Gastroesophageal sphincter (tissue), 4 donors: ENCODE measurements at regions not wholly inside any gene's neighbourhood (a gene's known extent, or its start where the extent isn't known, plus 50 kb on each side); places are given as distances from the start of the nearest gene placed in this dataset.

Source experiments
- ATAC-seq: fragments of 150-250 bp; one replicate; pipeline ENCODE4 v1.9.1; 2016; ENCODE audit warnings: mild to moderate bottlenecking, moderate library complexity
- H3K27ac ChIP-seq, 4 donors: fragments of 200-600 bp; sonication (generic) in 3 of 4; 1 replicate in 3 of 4; 2 replicates in 1 of 4; pipeline ENCODE4 v1.5.1; 2016 to 2019
- H3K27me3 ChIP-seq: fragments of 200-600 bp; sonication (generic); one replicate; pipeline ENCODE4 v1.5.1; 2019
- H3K36me3 ChIP-seq, 2 donors: fragments of 200-600 bp; sonication (generic); one replicate each; pipeline ENCODE4 v1.5.1; 2019; ENCODE audit warnings: control low read depth in 1 of 2
- H3K4me1 ChIP-seq, 3 donors: fragments of 200-600 bp; sonication (generic); 1 replicate in 2 of 3; 2 replicates in 1 of 3; pipeline ENCODE4 v1.5.1; 2016 to 2019; ENCODE audit warnings: control low read depth in 2 of 3
- H3K4me3 ChIP-seq, 2 donors: fragments of 200-600 bp; sonication (generic); one replicate each; pipeline ENCODE4 v1.5.1; 2019; ENCODE audit warnings: mild to moderate bottlenecking in 1 of 2, moderate library complexity in 1 of 2
- H3K9me3 ChIP-seq, 3 donors: fragments of 200-600 bp; sonication (generic); one replicate each; pipeline ENCODE4 v1.5.1; 2017 to 2019; ENCODE audit warnings: control low read depth in 2 of 3
- EP300 ChIP-seq: sonication (generic); formaldehyde crosslinking; IDR thresholded peaks from one replicate; pipeline ENCODE4 v1.6.1; 2017; ENCODE audit warnings: antibody characterized with exemption, mild to moderate bottlenecking
- POLR2A ChIP-seq, 2 donors: fragments of 450-650 bp; IDR thresholded peaks; one replicate each; pipeline ENCODE4 v1.6.1; 2017; ENCODE audit warnings: antibody characterized with exemption in 2 of 2, mild to moderate bottlenecking in 2 of 2, moderate library complexity in 1 of 2
- POLR2AphosphoS5 ChIP-seq: sonication (generic); formaldehyde crosslinking; IDR thresholded peaks from one replicate; pipeline ENCODE4 v1.6.1; 2017; ENCODE audit warnings: antibody characterized with exemption
- WGBS, 2 donors: methylation state at CpG; one replicate each; pipeline ENCODE4 v1.1.5; 2018; ENCODE audit warnings: low coverage in 1 of 2; 5-methylcytosine and 5-hydroxymethylcytosine counted together
- TF ChIP-seq, protein P1 (sequence below), 4 experiments: fragments of 200-600 bp in 2 of 4; fragments of 450-650 bp in 2 of 4; sonication (generic) in 1 of 4; IDR thresholded peaks; one replicate each; pipeline ENCODE4 v1.5.1; 2017 to 2019; ENCODE audit warnings: antibody characterized with exemption in 4 of 4, mild to moderate bottlenecking in 2 of 4, moderate library complexity in 2 of 4

DNA sequence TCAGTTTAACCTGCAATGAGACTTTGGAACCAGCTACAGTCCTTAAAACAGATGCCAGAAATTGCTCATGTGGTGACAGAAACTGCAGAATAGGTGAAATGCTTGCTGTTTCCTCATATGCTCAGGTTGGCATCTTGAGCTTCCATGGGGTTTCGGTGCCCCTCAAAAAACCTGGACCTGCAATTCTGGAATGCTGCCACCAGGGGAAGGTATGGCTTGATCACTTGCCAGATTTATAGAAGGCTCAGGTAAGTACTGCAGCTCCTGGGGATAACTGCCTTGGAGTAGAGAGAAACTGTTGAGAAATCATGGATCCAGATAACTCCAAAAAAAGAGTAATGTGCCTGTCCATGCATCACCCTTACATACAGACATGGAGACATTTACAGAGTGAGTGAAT, 113.0 kb downstream of the CTTN start:
- TF ChIP-seq, protein P1, sequence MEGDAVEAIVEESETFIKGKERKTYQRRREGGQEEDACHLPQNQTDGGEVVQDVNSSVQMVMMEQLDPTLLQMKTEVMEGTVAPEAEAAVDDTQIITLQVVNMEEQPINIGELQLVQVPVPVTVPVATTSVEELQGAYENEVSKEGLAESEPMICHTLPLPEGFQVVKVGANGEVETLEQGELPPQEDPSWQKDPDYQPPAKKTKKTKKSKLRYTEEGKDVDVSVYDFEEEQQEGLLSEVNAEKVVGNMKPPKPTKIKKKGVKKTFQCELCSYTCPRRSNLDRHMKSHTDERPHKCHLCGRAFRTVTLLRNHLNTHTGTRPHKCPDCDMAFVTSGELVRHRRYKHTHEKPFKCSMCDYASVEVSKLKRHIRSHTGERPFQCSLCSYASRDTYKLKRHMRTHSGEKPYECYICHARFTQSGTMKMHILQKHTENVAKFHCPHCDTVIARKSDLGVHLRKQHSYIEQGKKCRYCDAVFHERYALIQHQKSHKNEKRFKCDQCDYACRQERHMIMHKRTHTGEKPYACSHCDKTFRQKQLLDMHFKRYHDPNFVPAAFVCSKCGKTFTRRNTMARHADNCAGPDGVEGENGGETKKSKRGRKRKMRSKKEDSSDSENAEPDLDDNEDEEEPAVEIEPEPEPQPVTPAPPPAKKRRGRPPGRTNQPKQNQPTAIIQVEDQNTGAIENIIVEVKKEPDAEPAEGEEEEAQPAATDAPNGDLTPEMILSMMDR (IDR thresholded peaks at IDR 0.05): no peak
- TF ChIP-seq POLR2A (IDR thresholded peaks at IDR 0.05) (no peak), POLR2AphosphoS5 (no peak), EP300 (no peak)
- peaks cover 0 to 26% (median 0%) of the 10 kb centered on the region in 3 donors for H3K9me3 ChIP-seq
- H3K4me1 ChIP-seq: no peaks in the 10 kb centered on the region
- no peak overlapping the region for H3K27ac ChIP-seq
- 100% methylated on average over 1 of the region's 1 CpG for WGBS, 2 donors
- H3K27me3 ChIP-seq: no peaks in the 10 kb centered on the region
- H3K4me3 ChIP-seq: no peak overlapping the region
- no peak for ATAC-seq
- H3K36me3 ChIP-seq: no peaks in the 10 kb centered on the region

DNA sequence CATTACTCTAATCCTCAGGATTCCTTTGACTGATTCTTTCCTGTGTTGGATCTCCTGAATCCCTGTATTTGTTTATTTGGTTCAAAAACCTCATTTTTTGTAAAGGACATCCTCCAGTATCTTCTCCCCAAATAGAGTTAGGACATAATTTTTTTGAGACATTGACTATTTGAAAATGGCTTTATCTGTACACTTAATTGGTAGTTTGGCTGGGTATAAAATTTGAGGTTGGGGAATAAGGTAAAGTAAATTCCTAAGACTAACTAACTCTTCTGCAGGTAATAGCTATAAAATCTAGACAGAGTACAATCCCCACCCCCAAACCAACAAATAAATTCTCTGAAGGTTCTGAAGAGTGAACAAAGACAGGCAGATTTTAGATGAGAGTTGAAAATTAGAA, 114.4 kb downstream of the CTTN start:
- peaks cover 0 to 26% (median 0%) of the 10 kb centered on the region in 3 donors for H3K9me3 ChIP-seq
- TF ChIP-seq, protein P1 (IDR thresholded peaks at IDR 0.05): no peak
- TF ChIP-seq POLR2A (IDR thresholded peaks at IDR 0.05): no peak
- no peak for TF ChIP-seq POLR2AphosphoS5
- TF ChIP-seq EP300: no peak
- H3K4me3 ChIP-seq: no peak overlapping the region
- no peaks in the 10 kb centered on the region for H3K36me3 ChIP-seq
- no peaks in the 10 kb centered on the region for H3K27me3 ChIP-seq
- H3K4me1 ChIP-seq: no peaks in the 10 kb centered on the region
- no peak overlapping the region for H3K27ac ChIP-seq
- no peak for ATAC-seq

DNA sequence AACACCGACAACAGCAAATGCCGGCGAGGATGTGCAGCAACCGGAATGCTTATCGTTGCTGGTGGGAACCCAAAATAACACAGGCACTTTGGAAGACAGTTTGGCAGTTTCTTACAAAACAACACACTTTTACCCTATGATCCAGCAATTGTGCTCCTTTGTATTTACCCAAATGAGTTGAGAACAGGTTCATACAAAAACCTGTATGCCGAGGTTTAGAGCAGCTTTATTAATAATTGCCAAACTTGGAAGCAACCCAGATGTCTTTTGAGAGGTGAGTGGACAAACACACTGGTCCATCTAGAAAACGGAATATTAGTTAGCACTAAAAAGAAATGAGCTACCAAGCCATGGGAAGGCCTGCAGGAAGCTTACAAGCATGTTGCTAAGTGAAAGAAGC, 118.9 kb downstream of the CTTN start:
- Histone ChIP-seq H3K36me3 (no peaks in the 10 kb centered on the region), H3K27me3 (peaks cover 4% of the 10 kb centered on the region), H3K9me3 (peaks cover 0 to 18% (median 0%) of the 10 kb centered on the region in 3 donors), H3K4me1 (no peaks in the 10 kb centered on the region), H3K27ac (no peak overlapping the region), H3K4me3 (no peak overlapping the region)
- no peak for ATAC-seq
- 70 to 97% methylated on average over 3 to 7 of the region's 7 CpGs for WGBS, 2 donors
- TF ChIP-seq POLR2A (IDR thresholded peaks at IDR 0.05): no peak
- no peak for TF ChIP-seq EP300
- TF ChIP-seq, protein P1 (IDR thresholded peaks at IDR 0.05): no peak
- TF ChIP-seq POLR2AphosphoS5: no peak

DNA sequence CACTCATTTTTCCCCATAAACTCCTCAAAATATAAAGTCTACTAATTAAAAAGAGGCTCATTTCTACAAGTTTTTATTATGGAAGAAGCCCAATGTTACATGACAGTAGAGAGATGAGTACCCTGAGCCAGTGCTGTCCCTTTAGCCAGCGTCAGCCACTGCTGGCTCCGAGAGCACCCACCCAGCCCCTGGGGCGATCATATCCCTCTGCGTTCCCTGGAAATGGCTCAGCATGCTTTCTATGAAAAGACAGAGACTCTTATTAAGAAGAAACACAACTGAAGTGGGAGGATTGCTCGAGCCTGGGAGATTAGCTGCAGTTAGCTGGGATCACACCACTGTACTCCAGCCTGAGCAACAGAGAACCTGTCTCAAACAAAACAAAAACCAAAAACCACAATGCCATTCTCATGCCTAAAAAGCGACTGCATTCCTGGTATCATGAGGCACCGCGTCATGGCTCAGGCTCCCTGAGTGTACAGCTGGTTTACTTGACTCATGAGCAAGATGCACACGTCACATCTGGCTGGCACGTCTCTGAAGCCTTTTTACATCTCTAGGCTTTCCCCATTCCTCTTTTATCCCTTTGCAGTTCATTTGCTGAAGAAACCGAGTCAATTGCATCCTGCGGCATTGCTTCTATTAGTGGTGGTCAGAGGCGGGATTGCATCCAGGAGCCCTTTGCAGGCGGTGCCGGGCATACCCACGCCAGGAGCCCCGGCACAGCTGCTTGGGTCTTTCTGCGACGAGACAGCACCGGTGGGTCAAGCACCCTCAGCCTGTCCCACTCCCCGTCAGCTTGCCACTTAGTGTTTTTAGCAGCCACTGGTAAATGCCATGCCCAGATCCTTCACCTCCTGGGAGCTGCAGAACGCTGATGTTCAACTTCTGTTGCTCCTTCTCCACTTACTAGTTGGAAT, 119.9 kb downstream of the CTTN start:
- Histone ChIP-seq H3K4me3 (no peak overlapping the region), H3K27me3 (peaks cover 6% of the 10 kb centered on the region), H3K9me3 (peaks cover 0 to 8% (median 0%) of the 10 kb centered on the region in 3 donors), H3K36me3 (no peaks in the 10 kb centered on the region), H3K4me1 (no peaks in the 10 kb centered on the region), H3K27ac (no peak overlapping the region)
- TF ChIP-seq POLR2A (IDR thresholded peaks at IDR 0.05): no peak
- TF ChIP-seq EP300: no peak
- TF ChIP-seq, protein P1 (IDR thresholded peaks at IDR 0.05): no peak
- TF ChIP-seq POLR2AphosphoS5: no peak
- ATAC-seq: no peak
- WGBS, 2 donors: 54 to 82% methylated on average over 6 to 14 of the region's 22 CpGs

DNA sequence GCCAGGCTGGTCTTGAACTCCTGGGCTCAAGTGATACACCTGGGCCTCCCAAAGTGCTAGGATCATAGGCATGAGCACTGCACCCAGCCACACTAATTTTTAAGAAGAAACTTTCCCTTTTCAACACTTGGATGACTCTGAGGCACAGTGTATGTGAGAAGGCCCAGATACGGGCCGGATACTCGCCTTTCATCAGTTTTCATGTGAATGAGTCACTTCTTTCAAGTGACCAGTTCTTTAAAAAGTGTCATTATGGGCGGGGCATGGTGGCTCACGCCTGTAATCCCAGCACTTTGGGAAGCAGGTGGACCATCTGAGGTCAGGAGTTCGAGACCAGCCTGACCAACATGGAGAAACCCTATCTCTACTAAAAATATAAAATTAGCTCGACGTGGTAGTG, 120.8 kb downstream of the CTTN start:
- no peaks in the 10 kb centered on the region for H3K4me1 ChIP-seq
- 66 to 86% methylated on average over 3 to 7 of the region's 8 CpGs for WGBS, 2 donors

More for the DNA sequence above, 120.8 kb downstream of the CTTN start:
- Histone ChIP-seq H3K27me3 (peaks cover 6% of the 10 kb centered on the region), H3K27ac (no peak overlapping the region), H3K4me3 (no peak overlapping the region), H3K36me3 (no peaks in the 10 kb centered on the region), H3K9me3 (no peaks in the 10 kb centered on the region)
- TF ChIP-seq, protein P1 (IDR thresholded peaks at IDR 0.05): no peak
- TF ChIP-seq POLR2AphosphoS5 (no peak), POLR2A (IDR thresholded peaks at IDR 0.05) (no peak), EP300 (no peak)
- ATAC-seq: no peak
